HG03565 (cell line): ENCODE measurements at regions not wholly inside any gene's neighbourhood (a gene's known extent, or its start where the extent isn't known, plus 50 kb on each side); places are given as distances from the start of the nearest gene placed in this dataset.

Experiments used
- ATAC-seq: cut with Tn5 transposase; IDR thresholded peaks from one replicate; pipeline ENCODE4 v1.9.1; 2021; ENCODE audit warnings: mild to moderate bottlenecking, moderate library complexity; ENCODE audit not compliant: unreplicated experiment

DNA sequence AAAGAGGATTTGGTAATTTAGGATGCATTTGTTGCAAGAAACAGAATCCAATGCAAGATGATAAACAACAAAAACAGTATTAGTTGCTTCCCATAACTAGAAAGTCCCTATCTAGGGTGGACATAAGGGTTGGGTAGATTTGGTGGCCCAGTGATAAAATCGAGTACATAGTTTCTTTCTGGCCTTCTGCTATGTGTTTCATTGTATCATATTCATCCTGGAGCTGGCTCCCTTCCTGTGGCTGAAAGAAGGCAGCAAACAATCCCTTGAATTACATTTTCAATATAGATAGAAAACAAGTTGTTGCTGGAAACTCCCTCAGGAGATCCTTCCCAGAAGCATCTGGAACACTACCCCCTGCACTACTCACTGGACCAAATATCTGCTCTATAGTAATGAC is 135.1 kb downstream of the ID4 start:
- no peak for ATAC-seq

- ATAC-seq, result no peak
Measured at GRCh38 chr6:19976411-19977129, 139.4 kb downstream of the ID4 start.

DNA sequence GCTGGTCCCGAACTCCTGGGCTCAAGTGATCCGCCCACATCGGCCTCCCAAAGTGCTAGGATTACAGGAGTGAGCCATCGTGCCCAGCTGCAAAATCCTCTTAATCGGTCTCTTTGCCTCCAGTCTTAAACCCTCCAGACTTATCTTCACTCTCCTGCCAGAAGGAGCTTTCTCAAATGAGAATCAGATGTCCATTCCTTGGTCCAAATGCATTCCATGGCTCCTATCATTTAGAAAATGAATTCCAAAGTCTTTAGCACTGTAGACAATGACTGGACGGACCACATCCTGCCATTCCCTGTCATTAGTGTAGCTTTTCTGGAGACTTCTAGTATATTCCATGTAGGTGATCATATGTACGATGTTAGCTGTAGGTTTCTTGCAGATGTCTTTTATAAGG is 141.9 kb downstream of the ID4 start:
- no peak for ATAC-seq

- ATAC-seq, result no peak
Measured at GRCh38 chr6:19979986-19980385, 142.8 kb downstream of the ID4 start.

DNA sequence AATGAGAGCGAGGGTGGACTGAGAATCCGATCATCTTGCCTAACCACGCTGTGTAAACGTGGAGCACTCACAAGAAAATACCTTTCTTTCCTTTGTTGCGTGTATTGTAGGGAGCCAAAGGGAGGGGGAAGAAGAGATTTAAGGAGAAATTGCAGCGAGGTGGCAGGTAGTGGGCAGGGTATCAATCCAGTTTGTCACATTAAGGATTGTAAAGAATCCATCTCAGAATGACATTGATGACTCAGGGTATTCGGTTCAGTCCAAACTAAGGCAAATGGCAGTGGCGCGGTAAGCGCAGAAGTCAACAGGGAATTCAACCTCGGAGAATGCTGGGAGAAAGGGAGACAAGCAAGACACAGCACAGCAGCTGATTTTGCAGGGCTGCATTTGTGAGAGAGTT is 146.2 kb downstream of the ID4 start:
- ATAC-seq, result no peak

DNA sequence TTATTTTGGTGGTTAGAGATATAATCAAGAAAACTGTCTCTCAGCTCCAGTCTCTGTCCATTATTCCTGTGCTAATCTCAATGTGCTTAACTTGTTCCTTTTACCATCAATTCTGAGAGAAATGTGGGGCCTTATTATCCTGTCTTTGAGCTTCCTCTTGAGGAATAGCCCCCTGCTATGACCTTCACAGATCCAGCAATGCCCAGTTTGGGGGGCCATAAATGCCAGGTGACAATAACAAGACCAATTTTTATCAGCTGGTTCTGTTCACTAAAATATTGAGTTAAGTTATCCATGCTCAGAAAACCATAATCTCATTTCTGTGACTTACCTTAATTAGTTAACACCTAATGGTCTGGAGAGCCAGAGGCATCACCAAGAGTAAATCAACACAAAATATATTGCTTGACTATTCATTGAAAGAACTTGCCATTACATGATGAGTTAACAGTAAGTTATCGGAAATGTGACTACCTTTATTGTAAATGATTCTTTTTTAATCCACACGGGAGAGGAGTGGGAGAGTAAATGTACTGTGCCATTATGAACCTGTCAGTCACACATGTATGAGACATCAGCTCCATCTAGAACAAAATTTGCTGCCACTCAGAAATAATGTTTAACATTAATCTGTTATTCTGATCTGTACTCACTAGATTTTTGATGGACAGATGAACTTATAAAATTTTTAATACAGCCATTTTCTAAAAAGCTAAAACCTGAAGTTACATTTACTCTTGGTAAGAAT is 149.7 kb downstream of the ID4 start:
- no peak for ATAC-seq

DNA sequence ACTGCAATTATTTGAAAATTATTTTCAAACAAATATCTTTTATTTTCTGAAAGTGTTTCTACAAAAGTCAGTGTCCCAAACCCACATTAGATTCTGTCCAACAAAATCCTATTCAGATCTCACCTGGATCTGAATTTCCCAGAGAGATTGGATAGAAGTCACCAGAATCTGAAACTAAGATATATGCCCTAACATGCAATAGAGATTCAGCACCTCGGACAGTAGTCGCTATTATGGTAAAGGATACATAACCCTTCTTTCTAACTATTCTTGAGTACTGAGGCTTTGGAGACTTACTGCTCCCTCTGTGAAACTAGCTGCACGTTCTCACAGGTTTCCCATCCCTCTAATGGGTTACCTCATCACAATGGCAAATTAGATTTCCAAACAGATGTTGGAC is 151.4 kb downstream of the ID4 start:
- no peak for ATAC-seq

GRCh38 chr6:19991176-19991575 is 154.0 kb downstream of the ID4 start:
- no peak for ATAC-seq

DNA sequence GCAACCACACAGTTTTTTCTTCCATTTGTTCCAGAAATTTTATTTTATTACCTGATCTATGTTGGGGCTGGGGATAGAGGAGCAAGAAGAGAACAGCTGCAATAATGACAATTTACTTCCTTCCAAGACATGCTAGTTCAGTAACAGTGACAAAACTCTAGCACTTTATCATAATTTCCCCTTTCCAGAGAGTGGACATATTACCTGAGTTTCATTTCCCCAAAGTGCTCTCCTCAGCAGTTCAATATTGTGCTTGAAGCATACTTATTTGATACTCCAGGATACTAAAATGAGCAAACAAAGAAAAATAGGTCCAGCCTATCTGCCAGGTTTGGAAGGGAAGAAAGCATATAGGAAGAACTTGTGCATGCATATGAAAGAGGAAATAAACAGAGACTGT is 157.7 kb downstream of the ID4 start:
- no peak for ATAC-seq

- no peak for ATAC-seq
Measured at GRCh38 chr6:19995575-19996257, 158.5 kb downstream of the ID4 start.

- no peak for ATAC-seq
Measured at GRCh38 chr6:19997104-19997503, 159.9 kb downstream of the ID4 start.

DNA sequence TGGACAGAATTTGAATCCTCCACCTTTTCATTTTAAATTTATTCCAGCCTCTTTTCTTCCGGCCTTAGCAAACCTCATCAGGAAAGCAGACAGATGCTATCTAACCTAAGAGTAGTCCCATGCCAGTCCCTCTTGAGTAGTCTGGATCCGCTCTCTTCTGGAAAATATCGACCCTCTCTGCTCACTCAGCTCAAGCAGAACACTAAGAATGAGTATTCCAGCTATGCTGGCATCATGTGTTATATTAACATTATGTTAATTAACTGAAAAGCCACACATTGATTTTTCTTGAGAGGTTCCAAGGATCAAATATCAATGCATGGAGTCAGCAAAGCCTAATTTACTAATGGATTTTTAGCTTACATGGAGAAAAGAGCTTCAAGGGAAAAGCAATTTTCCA is 161.4 kb downstream of the ID4 start:
- ATAC-seq, result no peak

DNA sequence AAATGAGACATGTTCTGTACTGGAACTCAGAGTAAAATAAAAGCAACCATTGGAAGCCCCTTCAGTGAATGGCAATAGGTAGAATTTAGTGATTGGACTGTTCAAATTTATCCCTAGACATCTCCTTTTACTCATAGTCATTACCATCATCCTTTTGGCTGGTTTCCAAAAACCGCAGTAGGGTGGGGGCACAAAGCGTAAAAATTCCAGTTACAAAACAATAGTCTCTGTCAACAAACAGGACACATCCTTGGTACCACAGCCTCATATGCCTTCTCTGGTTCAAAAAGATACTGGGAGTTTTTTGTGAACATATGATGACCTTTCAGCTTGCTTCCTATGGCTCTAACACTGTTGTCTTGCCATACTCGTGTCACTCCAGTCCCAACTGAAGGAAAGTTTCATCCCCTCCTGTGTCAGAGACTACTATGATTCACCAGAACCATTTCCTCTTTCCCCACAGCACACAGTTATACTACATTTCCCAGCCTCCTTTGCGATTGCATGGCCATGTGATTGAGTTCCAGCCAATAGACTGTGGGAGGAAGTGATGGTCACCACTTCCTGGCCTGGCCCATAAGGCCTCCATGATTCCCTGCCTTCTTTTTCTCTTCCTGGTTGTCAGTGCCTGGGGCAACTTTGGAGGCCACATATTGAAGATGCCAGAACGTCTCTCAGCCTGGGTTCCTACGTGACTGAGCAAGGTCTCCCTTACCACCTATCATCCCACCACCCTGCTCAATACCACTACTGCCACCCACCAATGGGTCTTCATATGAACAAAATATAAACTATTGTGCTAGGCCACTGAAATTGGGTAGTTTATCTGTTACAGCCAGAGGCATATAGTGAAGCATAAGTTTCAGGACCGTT is 162.4 kb downstream of the ID4 start:
- peak; percentile 96 for ATAC-seq

GRCh38 chr6:20001286-20001685 is 164.1 kb downstream of the ID4 start:
- no peak for ATAC-seq

DNA sequence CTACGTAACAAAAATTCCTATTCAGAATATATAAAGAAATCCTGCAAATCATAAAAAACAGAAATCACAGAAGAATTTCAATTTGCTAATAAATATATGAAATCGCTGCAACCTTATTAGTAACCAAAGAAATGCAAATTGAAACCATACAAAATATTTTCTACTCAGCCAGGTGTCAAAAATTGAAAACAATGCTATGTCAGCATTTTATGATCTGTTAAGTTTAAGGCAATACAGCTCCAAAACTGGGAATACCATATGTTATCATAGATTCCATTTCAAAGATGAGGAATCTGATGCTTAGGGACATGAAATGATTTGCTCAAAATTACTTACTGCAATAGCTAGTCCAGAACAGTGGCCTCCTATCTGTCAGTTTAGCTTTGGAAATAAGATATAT is 168.9 kb downstream of the ID4 start:
- no peak for ATAC-seq

DNA sequence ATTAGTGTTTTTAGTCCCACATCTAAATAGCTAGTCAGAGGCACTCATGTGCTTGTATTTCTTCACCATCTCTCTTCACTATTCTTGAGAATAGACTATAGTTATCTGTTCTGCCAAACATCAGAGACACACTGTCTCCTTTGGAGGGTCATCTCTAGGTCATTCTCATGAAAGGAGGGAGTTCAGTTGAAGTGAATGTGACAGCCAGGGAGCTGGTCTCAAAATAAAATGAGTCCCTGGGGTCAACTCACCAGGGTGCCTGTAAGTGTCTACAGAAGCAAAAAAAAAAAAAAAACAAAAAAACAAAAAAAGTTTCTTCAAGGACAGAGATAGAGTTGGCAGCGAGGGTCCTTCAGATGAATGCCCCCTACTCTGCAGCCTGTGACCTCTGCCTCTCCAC is 171.0 kb downstream of the ID4 start:
- no peak for ATAC-seq

DNA sequence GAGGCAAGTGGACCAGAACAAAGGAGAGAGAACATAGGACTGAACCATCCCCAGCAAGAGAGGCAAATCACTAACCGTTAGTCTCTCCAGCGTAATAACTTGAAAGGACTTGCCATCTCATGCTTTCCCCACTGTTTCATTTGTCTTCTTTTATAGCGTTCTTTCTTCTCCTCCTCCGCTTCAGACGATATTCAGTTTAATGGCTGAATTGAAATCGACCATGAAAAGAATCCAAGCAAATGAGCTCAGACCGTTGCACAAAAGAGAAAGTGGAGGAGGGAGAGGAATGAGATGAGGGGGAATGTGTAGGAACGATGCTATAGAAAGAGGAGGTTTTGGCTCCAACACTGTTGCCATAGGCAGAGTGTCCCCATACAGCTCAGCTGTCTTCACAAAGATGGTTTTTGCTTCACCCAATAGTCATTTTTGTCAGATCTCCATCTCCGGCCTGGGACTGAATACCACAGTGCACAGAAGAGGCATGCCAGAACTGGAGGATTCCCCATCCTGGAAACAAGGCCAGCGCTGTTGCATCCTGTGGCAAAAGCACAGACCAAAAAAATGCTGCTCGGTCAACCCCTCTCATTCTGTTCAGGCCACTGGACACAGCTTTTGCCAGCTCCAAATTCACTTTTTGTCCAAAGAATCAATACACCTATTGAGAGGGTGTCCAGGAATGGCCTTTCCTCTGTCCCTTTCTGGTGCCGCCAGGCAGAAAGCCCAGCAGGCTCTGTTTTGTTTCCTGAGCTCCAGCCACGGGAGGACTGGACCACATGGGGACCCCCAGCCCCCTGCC is 176.1 kb downstream of the ID4 start:
- ATAC-seq, result no peak

DNA sequence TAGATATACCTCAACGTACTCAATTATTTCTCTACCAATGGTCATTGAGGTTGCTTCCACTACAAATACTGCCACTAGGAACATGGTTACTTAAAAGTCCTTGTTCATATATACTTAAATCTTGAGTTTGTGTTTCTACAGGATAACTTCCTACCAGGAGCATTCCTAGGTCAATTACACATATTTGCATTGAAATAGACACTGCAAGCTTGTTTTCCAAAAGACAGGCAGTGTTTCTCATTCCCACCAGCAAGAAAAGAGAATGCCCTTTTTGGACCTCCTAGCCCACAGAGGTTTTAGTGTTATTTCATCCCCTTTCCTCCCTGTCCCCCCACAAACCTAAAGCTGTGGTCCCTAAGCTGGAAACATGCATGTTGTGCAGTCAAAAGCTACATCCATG is 177.3 kb downstream of the ID4 start:
- no peak for ATAC-seq

DNA sequence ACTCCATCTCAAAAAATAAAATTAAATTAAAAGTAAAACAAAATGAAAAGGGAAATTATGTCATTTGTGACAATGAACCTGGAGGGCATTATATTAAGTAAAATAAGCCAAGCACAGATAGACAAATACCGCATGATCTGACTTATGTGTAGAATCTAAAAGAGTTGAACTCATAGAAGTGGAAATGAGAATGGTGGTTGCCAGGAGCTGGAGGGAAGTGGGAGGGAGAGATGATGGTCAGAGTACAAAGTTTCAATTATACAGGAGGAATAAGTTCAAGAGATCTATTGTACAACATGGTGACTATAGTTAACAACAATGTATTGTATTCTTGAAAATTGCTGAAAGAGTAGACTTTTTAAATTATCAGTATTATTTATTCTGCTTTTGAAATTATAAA is 183.4 kb downstream of the ID4 start:
- ATAC-seq, result no peak

DNA sequence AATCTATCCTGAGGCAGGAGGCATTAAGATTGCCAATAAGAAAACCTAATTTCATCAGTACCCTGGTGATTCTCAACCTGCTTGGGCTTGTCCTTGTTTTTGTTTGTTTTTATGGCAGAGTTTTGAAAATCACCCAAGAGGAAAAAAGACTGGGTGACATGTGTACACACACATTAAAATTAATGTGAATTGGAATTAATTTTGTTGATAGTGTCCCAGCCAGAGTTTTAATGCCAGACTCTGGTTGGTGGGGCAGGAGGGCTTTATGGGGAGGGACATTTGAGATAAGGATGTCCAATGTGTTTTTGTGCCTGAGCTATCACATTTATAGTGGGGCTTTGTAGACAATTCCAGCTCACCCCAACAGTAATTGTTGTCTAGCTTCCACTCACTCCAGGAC is 184.6 kb downstream of the ID4 start:
- ATAC-seq, result no peak
